K562 (cell line): ENCODE measurements at regions not wholly inside any gene's neighbourhood (a gene's known extent, or its start where the extent isn't known, plus 50 kb on each side); places are given as distances from the start of the nearest gene placed in this dataset.

Source experiments
- BHLHE40 ChIP-seq: IDR thresholded peaks from 2 replicates; pipeline ENCODE4 v1.6.1; 2011; ENCODE audit warnings: low read length, improper control_type of control experiment
- CGGBP1 ChIP-seq: fragments of 250-450 bp; sonication (Bioruptor Pico); IDR thresholded peaks from 2 replicates; pipeline ENCODE4 v1.9.0; 2021; ENCODE audit warnings: mild to moderate bottlenecking
- DPF2 ChIP-seq: fragments of 450-650 bp; IDR thresholded peaks from 2 replicates; pipeline ENCODE4 v1.6.1; 2016
- FOXO4 ChIP-seq: fragments of 450-650 bp; formaldehyde crosslinking; IDR thresholded peaks from 2 replicates; pipeline ENCODE4 v1.4.0; 2020; ENCODE audit warnings: mild to moderate bottlenecking, moderate library complexity
- GATAD2A ChIP-seq: fragments of 450-650 bp; IDR thresholded peaks from 2 replicates; pipeline ENCODE4 v1.6.1; 2017
- KLF16 ChIP-seq: IDR thresholded peaks from 2 replicates; pipeline ENCODE4 v1.6.1; 2016; ENCODE audit warnings: antibody characterized with exemption
- MYC ChIP-seq, 2 experiments: fragments of 250-450 bp in 1 of 2; sonication (Bioruptor Pico) in 1 of 2; IDR thresholded peaks; 2 replicates each; pipeline versions ENCODE4 v1.5.1 to v1.6.1; 2012 to 2021; ENCODE audit warnings: low read depth in 2 of 2, borderline replicate concordance in 1 of 2, improper control_type of control experiment in 1 of 2, low read length in 1 of 2, mild to moderate bottlenecking in 1 of 2, moderate library complexity in 1 of 2
- NFIX ChIP-seq: fragments of 250-450 bp; sonication (Bioruptor Pico); IDR thresholded peaks from 2 replicates; pipeline ENCODE4 v1.4.0; 2020; ENCODE audit warnings: low read depth, mild to moderate bottlenecking, moderate library complexity
- NFRKB ChIP-seq: fragments of 450-650 bp; IDR thresholded peaks from 2 replicates; pipeline ENCODE4 v1.6.1; 2016; ENCODE audit warnings: low read depth
- NRF1 ChIP-seq, 2 experiments: fragments of 450-650 bp; IDR thresholded peaks in 1 of 2; conservative IDR thresholded peaks in 1 of 2; 2 replicates each; pipeline ENCODE4 v1.6.1; 2014; ENCODE audit warnings: mild to moderate bottlenecking in 2 of 2
- PHB2 ChIP-seq: fragments of 450-650 bp; IDR thresholded peaks from 2 replicates; pipeline ENCODE4 v1.6.1; 2017; ENCODE audit warnings: low read depth
- PRMT5 ChIP-seq: sonication (generic); formaldehyde crosslinking; IDR thresholded peaks from 2 replicates; pipeline ENCODE4 v1.5.0; 2020; ENCODE audit warnings: missing genetic modification reagents
- RFX5 ChIP-seq: IDR thresholded peaks from 2 replicates; pipeline ENCODE4 v1.6.1; 2011; ENCODE audit warnings: low read depth, mild to moderate bottlenecking, improper control_type of control experiment, low read length
- SMARCA5 ChIP-seq: fragments of 450-650 bp; IDR thresholded peaks from 2 replicates; pipeline ENCODE4 v1.6.1; 2016
- SREBF1 ChIP-seq: fragments of 150-350 bp; IDR thresholded peaks from 2 replicates; pipeline ENCODE4 v1.6.1; 2014; ENCODE audit warnings: antibody characterized with exemption, low read depth, low read length, borderline replicate concordance
- TAF15 ChIP-seq: fragments of 200-400 bp; formaldehyde crosslinking; IDR thresholded peaks from 2 replicates; pipeline ENCODE4 v1.6.1; 2017; ENCODE audit warnings: mild to moderate bottlenecking, low read depth, low read length, moderate library complexity
- ZFP1 ChIP-seq: fragments of 450-650 bp; formaldehyde crosslinking; IDR thresholded peaks from 2 replicates; pipeline ENCODE4 v1.4.0; 2020; ENCODE audit warnings: mild to moderate bottlenecking, mixed read lengths
- ZFX ChIP-seq: sonication (generic); formaldehyde crosslinking; IDR thresholded peaks from 2 replicates; pipeline ENCODE4 v1.8.0; 2022; ENCODE audit warnings: mild to moderate bottlenecking, missing genetic modification reagents, moderate library complexity
- ZNF165 ChIP-seq: fragments of 250-450 bp; sonication (Bioruptor Pico); IDR thresholded peaks from 2 replicates; pipeline ENCODE4 v1.4.0; 2020; ENCODE audit warnings: borderline replicate concordance
- ZNF274 ChIP-seq: IDR thresholded peaks from 2 replicates; pipeline ENCODE4 v1.6.1; 2011; ENCODE audit warnings: low read depth, mild to moderate bottlenecking, low read length, moderate library complexity, borderline replicate concordance
- ZNF407 ChIP-seq: fragments of 450-650 bp; IDR thresholded peaks from 2 replicates; pipeline ENCODE4 v1.6.1; 2016; ENCODE audit warnings: low read depth
- ZNF431 ChIP-seq: sonication (generic); formaldehyde crosslinking; IDR thresholded peaks from 2 replicates; pipeline ENCODE4 v1.8.0; 2022; ENCODE audit warnings: mild to moderate bottlenecking, missing genetic modification reagents

- TF ChIP-seq ZNF407 = no peak
- 0 out of 2 replicates have a peak, but pooled peaks have one; percentile 72 for TF ChIP-seq NFRKB
- no peak for TF ChIP-seq CGGBP1 (CRISPR knock-in tag)
- TF ChIP-seq ZNF274 = no peak
- no peak for TF ChIP-seq FOXO4 (CRISPR knock-in tag)
- TF ChIP-seq TAF15 = no peak
- TF ChIP-seq GATAD2A = 0 out of 2 replicates have a peak, but pooled peaks have one; percentile 34
- TF ChIP-seq MYC (IDR thresholded peaks at IDR 0.05; ENCODE audit: low read depth, low read length) = peak; percentile 99
- peak; percentile 85 for TF ChIP-seq MYC (CRISPR knock-in tag; IDR thresholded peaks at IDR 0.05; ENCODE audit: borderline replicate concordance, low read depth)
- TF ChIP-seq SMARCA5 = no peak
- TF ChIP-seq DPF2 = peak; percentile 91
- TF ChIP-seq KLF16 = peak; percentile 90
- no peak for TF ChIP-seq NFIX
- TF ChIP-seq ZFP1 (CRISPR knock-in tag) = no peak
- TF ChIP-seq NRF1 (conservative IDR thresholded peaks at IDR 0.05 in 1 of 2, IDR thresholded peaks at IDR 0.05 in 1 of 2) = no peak
- no peak for TF ChIP-seq ZNF165 (CRISPR knock-in tag)
- peak; percentile 85 for TF ChIP-seq BHLHE40
- no peak for TF ChIP-seq RFX5
- TF ChIP-seq PHB2 = no peak
- TF ChIP-seq PRMT5 = no peak
- TF ChIP-seq ZFX (CRISPR knock-in tag) = peak; percentile 81
- TF ChIP-seq SREBF1 = no peak
- TF ChIP-seq ZNF431 (CRISPR knock-in tag) = peak; percentile 85
Observed at GRCh38 chr15:95929232-95929846, 401.2 kb upstream of the NR2F2 start (continued).
